H9 (cell line): ENCODE measurements at regions not wholly inside any gene's neighbourhood (a gene's known extent, or its start where the extent isn't known, plus 50 kb on each side); places are given as distances from the start of the nearest gene placed in this dataset.

Experiments used
- DNase-seq: peaks from one replicate; pipeline ENCODE4 v3.0.0-alpha.2; 2017
- H2AFZ ChIP-seq: one replicate; pipeline ENCODE4 v1.6.1; 2013; ENCODE audit warnings: mild to moderate bottlenecking, low read length, control low read depth, moderate library complexity
- H2AK5ac ChIP-seq: 2 replicates; pipeline ENCODE4 v1.6.1; 2013; ENCODE audit warnings: low read length, control low read depth, mixed read lengths; ENCODE audit not compliant: insufficient read length
- H2BK120ac ChIP-seq: one replicate; pipeline ENCODE4 v1.6.1; 2013; ENCODE audit warnings: low read depth, mild to moderate bottlenecking, low read length, control low read depth, inconsistent platforms; ENCODE audit not compliant: poor library complexity, severe bottlenecking
- H2BK12ac ChIP-seq: 2 replicates; pipeline ENCODE4 v1.6.1; 2013; ENCODE audit warnings: low read length, control low read depth, mixed read lengths, low read depth; ENCODE audit not compliant: insufficient read length
- H2BK15ac ChIP-seq: 2 replicates; pipeline ENCODE4 v1.6.1; 2013; ENCODE audit warnings: low read depth, low read length, control low read depth
- H2BK20ac ChIP-seq: one replicate; pipeline ENCODE4 v1.6.1; 2013; ENCODE audit warnings: low read depth, mild to moderate bottlenecking, low read length, control low read depth, inconsistent platforms; ENCODE audit not compliant: poor library complexity, severe bottlenecking
- H2BK5ac ChIP-seq: 2 replicates; pipeline ENCODE4 v1.6.1; 2013; ENCODE audit warnings: low read length, control low read depth, mixed read lengths; ENCODE audit not compliant: insufficient read length
- H3K14ac ChIP-seq: 2 replicates; pipeline ENCODE4 v1.6.1; 2013; ENCODE audit warnings: low read length, control low read depth; ENCODE audit not compliant: insufficient read depth
- H3K18ac ChIP-seq: 2 replicates; pipeline ENCODE4 v1.6.1; 2013; ENCODE audit warnings: low read depth, mild to moderate bottlenecking, mixed read lengths, low read length, control low read depth; ENCODE audit not compliant: insufficient read length
- H3K23ac ChIP-seq: 2 replicates; pipeline ENCODE4 v1.6.1; 2013; ENCODE audit warnings: low read length, control low read depth, mixed read lengths, low read depth; ENCODE audit not compliant: insufficient read length
- H3K23me2 ChIP-seq: 2 replicates; pipeline ENCODE4 v1.6.1; 2013; ENCODE audit warnings: low read depth, mild to moderate bottlenecking, mixed read lengths, low read length, control low read depth; ENCODE audit not compliant: insufficient read length, poor library complexity, severe bottlenecking
- H3K27ac ChIP-seq: 2 replicates; pipeline ENCODE4 v1.5.1; 2013; ENCODE audit warnings: low read length, control low read depth, mixed read lengths, low read depth; ENCODE audit not compliant: insufficient read length
- H3K27me3 ChIP-seq: 2 replicates; pipeline ENCODE4 v1.6.1; 2013; ENCODE audit warnings: low read length, control low read depth, inconsistent platforms; ENCODE audit not compliant: insufficient read depth
- H3K4ac ChIP-seq: 2 replicates; pipeline ENCODE4 v1.6.1; 2013; ENCODE audit warnings: low read depth, mild to moderate bottlenecking, control low read depth, inconsistent platforms, low read length, moderate library complexity
- H3K4me1 ChIP-seq: 2 replicates; pipeline ENCODE4 v1.6.1; 2013; ENCODE audit warnings: low read length, control low read depth, inconsistent platforms; ENCODE audit not compliant: insufficient read depth
- H3K4me2 ChIP-seq: 2 replicates; pipeline ENCODE4 v1.6.1; 2013; ENCODE audit warnings: low read length, control low read depth, mixed read lengths; ENCODE audit not compliant: insufficient read length, insufficient read depth
- H3K56ac ChIP-seq: 2 replicates; pipeline ENCODE4 v1.6.1; 2013; ENCODE audit warnings: low read depth, mild to moderate bottlenecking, mixed read lengths, low read length, control low read depth; ENCODE audit not compliant: insufficient read length
- H3K79me1 ChIP-seq: 2 replicates; pipeline ENCODE4 v1.6.1; 2013; ENCODE audit warnings: low read depth, mild to moderate bottlenecking, moderate library complexity, low read length, control low read depth, inconsistent platforms; ENCODE audit not compliant: insufficient read depth, poor library complexity, severe bottlenecking
- H3K79me2 ChIP-seq: 2 replicates; pipeline ENCODE4 v1.6.1; 2013; ENCODE audit warnings: low read length, control low read depth, inconsistent platforms; ENCODE audit not compliant: insufficient read depth
- H3K9ac ChIP-seq: 2 replicates; pipeline ENCODE4 v1.6.1; 2013; ENCODE audit warnings: low read length, control low read depth, mixed read lengths; ENCODE audit not compliant: insufficient read length; ENCODE audit errors: extremely low read depth
- H3K9me3 ChIP-seq: one replicate; pipeline ENCODE4 v1.6.1; 2013; ENCODE audit warnings: low read depth, low read length, inconsistent platforms; ENCODE audit not compliant: control insufficient read depth
- H3T11ph ChIP-seq: one replicate; pipeline ENCODE4 v1.6.1; 2013; ENCODE audit warnings: mild to moderate bottlenecking, low read length, control low read depth, inconsistent platforms
- H4K20me1 ChIP-seq: one replicate; pipeline ENCODE4 v1.6.1; 2013; ENCODE audit not compliant: control insufficient read depth, insufficient read length, insufficient read depth
- H4K5ac ChIP-seq: 2 replicates; pipeline ENCODE4 v1.6.1; 2013; ENCODE audit warnings: low read depth, mild to moderate bottlenecking, mixed read lengths, low read length, control low read depth; ENCODE audit not compliant: insufficient read length
- H4K8ac ChIP-seq: replicated peaks from 2 replicates; pipeline ENCODE4 v1.6.1; 2013; ENCODE audit warnings: low read length, control low read depth, mixed read lengths, low read depth; ENCODE audit not compliant: insufficient read length
- H4K91ac ChIP-seq: 2 replicates; pipeline ENCODE4 v1.6.1; 2013; ENCODE audit warnings: low read depth, mild to moderate bottlenecking, moderate library complexity, mixed read lengths, low read length, control low read depth; ENCODE audit not compliant: insufficient read length
- H3K27ac Mint-ChIP-seq, 3 experiments: 2 replicates in 2 of 3; 3 replicates in 1 of 3; pipeline ENCODE4 v1.8.0; 2020 to 2021; ENCODE audit warnings: mixed read lengths in 3 of 3, mild to moderate bottlenecking in 1 of 3, moderate library complexity in 1 of 3
- H3K27me3 Mint-ChIP-seq: 2 replicates; pipeline ENCODE4 v1.8.0; 2021; ENCODE audit warnings: low read depth, mild to moderate bottlenecking, moderate library complexity, mixed read lengths
- H3K36me3 Mint-ChIP-seq, 3 experiments: 2 replicates in 2 of 3; 3 replicates in 1 of 3; pipeline ENCODE4 v1.8.0; 2020 to 2021; ENCODE audit warnings: low read depth in 3 of 3, mixed read lengths in 3 of 3; ENCODE audit not compliant: insufficient read depth in 1 of 3
- H3K4me1 Mint-ChIP-seq, 2 experiments: 2 replicates each; pipeline ENCODE4 v1.8.0; 2020; ENCODE audit warnings: mixed read lengths in 2 of 2
- H3K4me3 Mint-ChIP-seq, 2 experiments: 2 replicates in 1 of 2; 3 replicates in 1 of 2; pipeline ENCODE4 v1.8.0; 2020 to 2021; ENCODE audit warnings: mild to moderate bottlenecking in 2 of 2, mixed read lengths in 2 of 2, moderate library complexity in 1 of 2
- H3K9me3 Mint-ChIP-seq, 2 experiments: 2 replicates in 1 of 2; 3 replicates in 1 of 2; pipeline ENCODE4 v1.8.0; 2020; ENCODE audit warnings: mild to moderate bottlenecking in 2 of 2, mixed read lengths in 2 of 2, moderate library complexity in 1 of 2
- CTCF ChIP-seq: fragments of 200-600 bp; sonication (generic); conservative IDR thresholded peaks from 3 replicates; pipeline ENCODE4 v1.8.0; 2021; ENCODE audit warnings: antibody characterized with exemption, mild to moderate bottlenecking
- WGBS: extraction: QIAGEN DNeasy Blood & Tissue Kit; methylation state at CpG from one replicate; pipeline ENCODE4 v1.1.7; 2013; ENCODE audit warnings: missing lambda C conversion rate, low lambda C conversion rate, mixed read lengths; ENCODE audit not compliant: insufficient read length; ENCODE audit errors: extremely low coverage; 5-methylcytosine and 5-hydroxymethylcytosine counted together

GRCh38 chr21:43347461-43348169 lies 79.3 kb downstream of the SIK1 start:
- Histone ChIP-seq H2AK5ac (no peak overlapping the region), H2BK120ac (no peak overlapping the region), H3K27me3 (no peaks in the 10 kb centered on the region), H3K4me2 (no peak overlapping the region), H2BK20ac (no peak overlapping the region), H3K9ac (no peak overlapping the region), H4K20me1 (no peaks in the 10 kb centered on the region), H4K8ac (no peak overlapping the region), H3K18ac (no peak overlapping the region), H3K23ac (no peak overlapping the region), H3K4ac (no peak overlapping the region), H4K5ac (no peak overlapping the region), H3K79me2 (no peaks in the 10 kb centered on the region), H2BK12ac (no peak overlapping the region), H3K27ac (no peak overlapping the region), H3K9me3 (no peaks in the 10 kb centered on the region), H3T11ph (no peak overlapping the region), H3K23me2 (no peaks in the 10 kb centered on the region), H2AFZ (no peak overlapping the region), H3K56ac (no peak overlapping the region), H3K79me1 (no peaks in the 10 kb centered on the region), H4K91ac (no peak overlapping the region), H2BK15ac (no peak overlapping the region), H3K4me1 (no peaks in the 10 kb centered on the region), H3K14ac (no peak overlapping the region), H2BK5ac (no peak overlapping the region)
- no CpG with 5 or more reads among the region's 21 CpGs for WGBS
- TF ChIP-seq CTCF: no peak
- no peak for DNase-seq
- H3K27me3 Mint-ChIP-seq: no peaks in the 10 kb centered on the region; the same call in 1 of the 2 replicates
- peaks cover 3 to 26% of the 10 kb centered on the region in 2 experiments; a peak in 2 of 4 replicates for H3K4me1 Mint-ChIP-seq
- no peak overlapping the region for H3K4me3 Mint-ChIP-seq
- H3K36me3 Mint-ChIP-seq: no peaks in the 10 kb centered on the region
- peak overlapping the region in 1 of 3 experiments; percentile 75; a peak in 2 of 7 replicates for H3K27ac Mint-ChIP-seq
- H3K9me3 Mint-ChIP-seq: no peaks in the 10 kb centered on the region; a peak in 1 of 5 replicates
